Naive thymus-derived CD4-positive, alpha-beta T cell (primary cell): ENCODE measurements at regions not wholly inside any gene's neighbourhood (a gene's known extent, or its start where the extent isn't known, plus 50 kb on each side); places are given as distances from the start of the nearest gene placed in this dataset.
"Not testable (repeated sequence)": the region's sequence is repeated elsewhere in the genome, so short reads cannot be mapped to it uniquely, and the experiment has no call there.

ENCODE experiments used
- ATAC-seq: fragments of 150-1000 bp; cut with Tn5 transposase; 2 replicates; pipeline ENCODE4 v1.10.0; 2021; ENCODE audit warnings: mild to moderate bottlenecking, moderate library complexity
- CTCF ChIA-PET: fragments of 350-600 bp; sonication (Branson Sonifier 250); formaldehyde crosslinking; loops from one replicate; lab custom pipeline; 2021; ENCODE audit warnings: antibody characterized with exemption; lab: Charles Lee
- POLR2A ChIA-PET: fragments of 350-600 bp; sonication (Branson Sonifier 250); formaldehyde crosslinking; loops from one replicate; lab custom pipeline; 2021; ENCODE audit warnings: antibody characterized with exemption, inconsistent platforms; lab: Charles Lee
- DNase-seq, 9 donors: peaks; one replicate each; pipeline versions ENCODE4 v3.0.0 to v3.0.0-alpha.2; 2020 to 2022; ENCODE audit warnings: mixed read lengths in 1 of 9
- H3K27ac ChIP-seq: one replicate; pipeline ENCODE4 v1.7.0; 2013; ENCODE audit warnings: mild to moderate bottlenecking, low read depth, low read length, moderate library complexity
- H3K27me3 ChIP-seq, 2 donors: one replicate each; pipeline ENCODE4 v1.7.0; 2013; ENCODE audit warnings: low read length in 2 of 2, mild to moderate bottlenecking in 2 of 2, moderate library complexity in 2 of 2; ENCODE audit not compliant: control insufficient read depth in 2 of 2, insufficient read depth in 2 of 2
- H3K36me3 ChIP-seq, 3 experiments: 1 replicate in 2 of 3; 2 replicates in 1 of 3; pipeline ENCODE4 v1.7.0; 2013; ENCODE audit warnings: low read length in 3 of 3, mild to moderate bottlenecking in 3 of 3, moderate library complexity in 1 of 3; ENCODE audit not compliant: insufficient read depth in 3 of 3, control insufficient read depth in 2 of 3
- H3K4me1 ChIP-seq, 2 donors: one replicate each; pipeline ENCODE4 v1.7.0; 2013; ENCODE audit warnings: low read length in 2 of 2, mild to moderate bottlenecking in 2 of 2, moderate library complexity in 1 of 2; ENCODE audit not compliant: control insufficient read depth in 2 of 2, insufficient read depth in 2 of 2
- H3K4me3 ChIP-seq: 2 replicates; pipeline ENCODE4 v1.7.0; 2013; ENCODE audit warnings: mild to moderate bottlenecking, low read length
- H3K9me3 ChIP-seq, 3 experiments: 1 replicate in 2 of 3; 2 replicates in 1 of 3; pipeline ENCODE4 v1.7.0; 2013; ENCODE audit warnings: low read length in 3 of 3; ENCODE audit not compliant: control insufficient read depth in 2 of 3
- H3K27ac Mint-ChIP-seq, 9 donors: one replicate each; pipeline ENCODE4 v1.8.0; 2020 to 2022; ENCODE audit warnings: mixed read lengths in 9 of 9, mild to moderate bottlenecking in 8 of 9, moderate library complexity in 5 of 9, inconsistent platforms in 2 of 9
- H3K27me3 Mint-ChIP-seq, 5 donors: one replicate each; pipeline ENCODE4 v1.8.0; 2021 to 2022; ENCODE audit warnings: mixed read lengths in 5 of 5, mild to moderate bottlenecking in 1 of 5
- H3K36me3 Mint-ChIP-seq, 5 donors: one replicate each; pipeline ENCODE4 v1.8.0; 2020 to 2022; ENCODE audit warnings: mixed read lengths in 5 of 5, mild to moderate bottlenecking in 3 of 5, inconsistent platforms in 1 of 5
- H3K4me1 Mint-ChIP-seq, 7 donors: one replicate each; pipeline ENCODE4 v1.8.0; 2020 to 2022; ENCODE audit warnings: mixed read lengths in 7 of 7, mild to moderate bottlenecking in 3 of 7, inconsistent platforms in 1 of 7
- H3K4me3 Mint-ChIP-seq, 10 donors: one replicate each; pipeline ENCODE4 v1.8.0; 2020 to 2022; ENCODE audit warnings: mild to moderate bottlenecking in 10 of 10, mixed read lengths in 10 of 10, moderate library complexity in 6 of 10, inconsistent platforms in 2 of 10
- H3K9me3 Mint-ChIP-seq, 11 donors: one replicate each; pipeline ENCODE4 v1.8.0; 2020 to 2022; ENCODE audit warnings: mixed read lengths in 11 of 11, mild to moderate bottlenecking in 4 of 11, inconsistent platforms in 1 of 11, moderate library complexity in 1 of 11
- intact Hi-C, 2 donors: fragments of 100-400 bp; cut with micrococcal nuclease; formaldehyde crosslinking; loops; one replicate each; pipeline ENCODE4 v1.15.1; 2023

DNA sequence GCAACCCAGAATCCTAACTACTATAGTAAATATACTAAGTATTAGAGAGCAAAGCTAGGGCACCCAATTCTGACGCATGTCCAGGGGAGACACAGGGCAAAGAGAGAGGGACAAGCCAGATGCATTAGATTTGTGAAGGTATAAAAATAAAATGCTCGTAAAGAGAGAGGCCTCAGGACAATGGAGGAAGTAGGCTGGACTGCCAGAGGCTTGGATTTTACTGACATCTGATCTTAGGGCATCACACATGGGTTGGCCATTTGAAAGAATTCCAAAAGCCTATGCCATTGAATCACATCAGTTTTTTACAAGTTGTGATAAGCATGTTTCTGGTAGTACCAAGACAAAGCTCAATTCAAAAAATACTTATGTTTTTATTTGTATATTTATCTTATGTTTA, 149.3 kb upstream of the MSX2 start:
- Histone ChIP-seq H3K9me3 (no peaks in the 10 kb centered on the region), H3K4me3 (no peak overlapping the region), H3K36me3 (no peaks in the 10 kb centered on the region), H3K27ac (no peak overlapping the region), H3K4me1 (no peaks in the 10 kb centered on the region), H3K27me3 (no peaks in the 10 kb centered on the region)
- intact Hi-C loops = no loop called here
- Mint-ChIP-seq H3K27ac (no peak overlapping the region), H3K4me3 (no peak overlapping the region), H3K9me3 (peaks cover 0 to 5% (median 0%) of the 10 kb centered on the region in 11 donors), H3K27me3 (peaks cover 0 to 19% (median 7%) of the 10 kb centered on the region in 5 donors), H3K4me1 (no peaks in the 10 kb centered on the region), H3K36me3 (no peaks in the 10 kb centered on the region)
- ChIA-PET POLR2A (no interaction called here), CTCF (no interaction called here)
- DNase-seq = no peak
- no peak for ATAC-seq

- CTCF ChIA-PET = no interaction called here
- DNase-seq = no peak
These were observed 148.3 kb upstream of the MSX2 start for GRCh38 chr5:174576042-174576441.

GRCh38 chr5:174581479-174581878, 142.9 kb upstream of the MSX2 start:
- Mint-ChIP-seq H3K36me3 (peaks cover 0 to 3% (median 0%) of the 10 kb centered on the region in 5 donors), H3K27me3 (peaks cover 0 to 9% (median 0%) of the 10 kb centered on the region in 5 donors), H3K4me1 (peaks cover 0 to 2% (median 0%) of the 10 kb centered on the region in 7 donors), H3K9me3 (peaks cover 0 to 17% (median 6%) of the 10 kb centered on the region in 11 donors), H3K27ac (no peak overlapping the region), H3K4me3 (no peak overlapping the region)
- ChIA-PET CTCF (no interaction called here), POLR2A (no interaction called here)
- no peaks in the 10 kb centered on the region for H3K36me3 ChIP-seq
- ATAC-seq = no peak
- no peak overlapping the region for H3K27ac ChIP-seq
- no peak for DNase-seq
- H3K9me3 ChIP-seq = no peaks in the 10 kb centered on the region
- no peaks in the 10 kb centered on the region for H3K27me3 ChIP-seq
- intact Hi-C loops = no loop called here
- H3K4me1 ChIP-seq = no peaks in the 10 kb centered on the region
- no peak overlapping the region for H3K4me3 ChIP-seq

More at GRCh38 chr5:174576042-174576441, 148.3 kb upstream of the MSX2 start:
- H3K36me3 Mint-ChIP-seq = no peaks in the 10 kb centered on the region
- no peak for ATAC-seq
- H3K9me3 ChIP-seq = no peaks in the 10 kb centered on the region
- POLR2A ChIA-PET = no interaction called here
- no peaks in the 10 kb centered on the region for H3K27me3 ChIP-seq
- intact Hi-C loops = no loop called here
- H3K9me3 Mint-ChIP-seq = no peaks in the 10 kb centered on the region
- H3K27me3 Mint-ChIP-seq = peaks cover 0 to 19% (median 7%) of the 10 kb centered on the region in 5 donors
- no peak overlapping the region for H3K27ac Mint-ChIP-seq
- H3K4me1 Mint-ChIP-seq = no peaks in the 10 kb centered on the region
- H3K4me1 ChIP-seq = no peaks in the 10 kb centered on the region
- no peaks in the 10 kb centered on the region for H3K36me3 ChIP-seq
- no peak overlapping the region for H3K4me3 ChIP-seq
- no peak overlapping the region for H3K4me3 Mint-ChIP-seq
- no peak overlapping the region for H3K27ac ChIP-seq

- Mint-ChIP-seq H3K27me3 (peaks cover 0 to 10% (median 0%) of the 10 kb centered on the region in 5 donors), H3K4me3 (no peak overlapping the region), H3K27ac (no peak overlapping the region), H3K4me1 (peaks cover 0 to 2% (median 0%) of the 10 kb centered on the region in 7 donors), H3K9me3 (peaks cover 0 to 19% (median 6%) of the 10 kb centered on the region in 11 donors), H3K36me3 (peaks cover 0 to 5% (median 0%) of the 10 kb centered on the region in 5 donors)
- Histone ChIP-seq H3K4me1 (no peaks in the 10 kb centered on the region), H3K4me3 (no peak overlapping the region), H3K9me3 (no peaks in the 10 kb centered on the region), H3K36me3 (no peaks in the 10 kb centered on the region), H3K27me3 (no peaks in the 10 kb centered on the region), H3K27ac (no peak overlapping the region)
- ATAC-seq (no peak), DNase-seq (no peak)
- ChIA-PET CTCF (no interaction called here), POLR2A (no interaction called here)
- intact Hi-C loops = no loop called here
These were observed 142.5 kb upstream of the MSX2 start for GRCh38 chr5:174581894-174582293.

DNA sequence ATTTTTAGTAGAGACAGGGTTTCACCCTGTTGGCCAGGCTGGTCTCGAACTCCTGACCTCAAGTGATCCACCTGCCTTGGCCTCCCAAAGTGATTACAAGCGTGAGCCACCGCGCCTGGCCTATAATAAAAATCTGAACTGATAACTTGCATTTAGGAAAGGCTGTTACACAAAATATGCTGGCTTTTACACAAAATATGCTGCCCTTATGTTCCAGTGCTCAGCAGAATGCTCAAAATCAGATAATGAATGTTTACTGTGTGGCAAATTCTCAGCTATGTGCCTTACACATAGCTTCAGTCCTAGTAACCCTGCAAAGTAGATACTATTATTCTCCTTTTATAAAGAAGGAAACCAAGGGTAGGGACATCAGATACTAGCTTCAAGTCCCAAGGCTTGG, 141.3 kb upstream of the MSX2 start:
- no peaks in the 10 kb centered on the region for H3K4me1 ChIP-seq
- no peaks in the 10 kb centered on the region for H3K9me3 ChIP-seq
- ATAC-seq = no peak
- no peaks in the 10 kb centered on the region for H3K36me3 ChIP-seq
- Mint-ChIP-seq H3K4me1 (peaks cover 0 to 2% (median 0%) of the 10 kb centered on the region in 7 donors), H3K36me3 (peaks cover 0 to 5% (median 0%) of the 10 kb centered on the region in 5 donors), H3K9me3 (peaks cover 0 to 19% (median 6%) of the 10 kb centered on the region in 11 donors), H3K27me3 (peaks cover 0 to 10% (median 0%) of the 10 kb centered on the region in 5 donors), H3K4me3 (no peak overlapping the region), H3K27ac (no peak overlapping the region)
- H3K4me3 ChIP-seq = no peak overlapping the region
- ChIA-PET CTCF (no interaction called here), POLR2A (no interaction called here)
- intact Hi-C loops = no loop called here
- DNase-seq = no peak
- H3K27me3 ChIP-seq = no peaks in the 10 kb centered on the region
- no peak overlapping the region for H3K27ac ChIP-seq

- DNase-seq (no peak), ATAC-seq (no peak)
- Mint-ChIP-seq H3K9me3 (peaks cover 0 to 19% (median 6%) of the 10 kb centered on the region in 11 donors), H3K27me3 (peaks cover 0 to 10% (median 0%) of the 10 kb centered on the region in 5 donors), H3K4me3 (no peak overlapping the region), H3K27ac (no peak overlapping the region), H3K4me1 (peaks cover 0 to 2% (median 0%) of the 10 kb centered on the region in 7 donors), H3K36me3 (peaks cover 0 to 5% (median 0%) of the 10 kb centered on the region in 5 donors)
- Histone ChIP-seq H3K4me1 (no peaks in the 10 kb centered on the region), H3K4me3 (no peak overlapping the region), H3K36me3 (no peaks in the 10 kb centered on the region), H3K27me3 (no peaks in the 10 kb centered on the region), H3K9me3 (no peaks in the 10 kb centered on the region), H3K27ac (no peak overlapping the region)
- CTCF ChIA-PET = no interaction called here
- POLR2A ChIA-PET = no interaction called here
- intact Hi-C loops = no loop called here
These were observed 138.9 kb upstream of the MSX2 start for GRCh38 chr5:174585472-174585871.

- peaks cover 0 to 20% (median 6%) of the 10 kb centered on the region in 11 donors for H3K9me3 Mint-ChIP-seq
- H3K4me1 ChIP-seq, ATAC-seq, H3K36me3 ChIP-seq, H3K27ac Mint-ChIP-seq, H3K4me3 ChIP-seq, H3K36me3 Mint-ChIP-seq, H3K27ac ChIP-seq, POLR2A ChIA-PET, H3K4me3 Mint-ChIP-seq, H3K4me1 Mint-ChIP-seq, H3K9me3 ChIP-seq, intact Hi-C loops, CTCF ChIA-PET, DNase-seq, H3K27me3 ChIP-seq: not testable (repeated sequence)
- peaks cover 0 to 10% (median 4%) of the 10 kb centered on the region in 5 donors for H3K27me3 Mint-ChIP-seq
These were observed 138.2 kb upstream of the MSX2 start for GRCh38 chr5:174586163-174586562.
